ENCODE measurements at regions not wholly inside any gene's neighbourhood (a gene's known extent, or its start where the extent isn't known, plus 50 kb on each side); places are given as distances from the start of the nearest gene placed in this dataset.

DNA sequence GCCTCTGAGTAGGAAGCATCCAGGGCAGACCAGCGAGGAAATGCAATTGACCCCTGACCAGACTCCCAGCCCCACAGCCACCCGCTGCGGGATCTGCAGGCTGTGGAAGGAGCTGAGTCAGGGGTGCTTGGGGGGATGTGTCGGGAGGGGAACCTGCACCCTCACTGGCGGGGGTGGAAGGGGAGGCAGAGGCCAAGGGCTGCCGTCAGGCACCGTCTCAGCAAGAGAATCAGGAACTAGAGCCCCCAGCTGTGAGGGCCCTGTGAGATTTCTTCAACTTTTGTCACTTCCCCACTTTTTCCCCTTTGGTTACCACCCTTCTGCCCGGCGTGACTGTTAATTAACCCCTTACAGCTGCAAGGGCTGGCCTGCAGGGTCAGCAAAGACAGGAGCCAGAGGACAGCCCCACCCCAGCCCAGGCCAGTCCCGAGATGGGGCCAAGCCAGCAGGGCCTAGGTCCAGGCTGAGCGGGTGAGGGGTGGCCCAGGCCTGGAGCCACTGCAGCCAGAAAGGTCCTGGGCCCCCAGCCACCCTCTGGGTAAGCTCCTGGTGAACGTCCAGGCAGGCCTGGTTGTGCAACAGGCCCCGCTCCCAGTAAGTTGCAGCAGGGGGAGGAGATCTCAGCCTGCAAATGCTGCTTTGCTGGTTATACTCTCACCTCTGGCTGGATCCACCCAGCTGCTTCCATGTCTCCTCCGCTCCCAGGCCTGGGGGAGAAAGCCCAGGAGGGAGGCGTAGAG lies 147.0 kb upstream of the ID2 start:
- Histone ChIP-seq H3K36me3 (ENCODE audit: insufficient read depth) (no peaks in the 10 kb centered on the region), H3K9ac (no peak overlapping the region), H2AFZ (ENCODE audit: low read depth) (no peak overlapping the region), H3K4me3 (IDR thresholded peaks at IDR 0.05; ENCODE audit: insufficient read depth, low read depth, low read length) (no peak overlapping the region), H3K27me3 (ENCODE audit: insufficient read depth, low read depth) (no peaks in the 10 kb centered on the region), H4K20me1 (ENCODE audit: insufficient read depth) (no peaks in the 10 kb centered on the region), H3K79me2 (ENCODE audit: insufficient read depth, low read depth) (no peaks in the 10 kb centered on the region), H3K27ac (no peak overlapping the region), H3K4me1 (ENCODE audit: low read depth, poor library complexity, severe bottlenecking) (no peaks in the 10 kb centered on the region), H3K4me2 (no peak overlapping the region)
- TF ChIP-seq, protein P1, sequence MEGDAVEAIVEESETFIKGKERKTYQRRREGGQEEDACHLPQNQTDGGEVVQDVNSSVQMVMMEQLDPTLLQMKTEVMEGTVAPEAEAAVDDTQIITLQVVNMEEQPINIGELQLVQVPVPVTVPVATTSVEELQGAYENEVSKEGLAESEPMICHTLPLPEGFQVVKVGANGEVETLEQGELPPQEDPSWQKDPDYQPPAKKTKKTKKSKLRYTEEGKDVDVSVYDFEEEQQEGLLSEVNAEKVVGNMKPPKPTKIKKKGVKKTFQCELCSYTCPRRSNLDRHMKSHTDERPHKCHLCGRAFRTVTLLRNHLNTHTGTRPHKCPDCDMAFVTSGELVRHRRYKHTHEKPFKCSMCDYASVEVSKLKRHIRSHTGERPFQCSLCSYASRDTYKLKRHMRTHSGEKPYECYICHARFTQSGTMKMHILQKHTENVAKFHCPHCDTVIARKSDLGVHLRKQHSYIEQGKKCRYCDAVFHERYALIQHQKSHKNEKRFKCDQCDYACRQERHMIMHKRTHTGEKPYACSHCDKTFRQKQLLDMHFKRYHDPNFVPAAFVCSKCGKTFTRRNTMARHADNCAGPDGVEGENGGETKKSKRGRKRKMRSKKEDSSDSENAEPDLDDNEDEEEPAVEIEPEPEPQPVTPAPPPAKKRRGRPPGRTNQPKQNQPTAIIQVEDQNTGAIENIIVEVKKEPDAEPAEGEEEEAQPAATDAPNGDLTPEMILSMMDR (conservative IDR thresholded peaks at IDR 0.05; ENCODE audit: low read depth, low read length): no peak

- H3K27me3 ChIP-seq (ENCODE audit: insufficient read depth, low read depth): no peaks in the 10 kb centered on the region
- H3K27ac ChIP-seq: no peak overlapping the region
- no peaks in the 10 kb centered on the region for H3K79me2 ChIP-seq (ENCODE audit: insufficient read depth, low read depth)
- no peak overlapping the region for H2AFZ ChIP-seq (ENCODE audit: low read depth)
- H3K9ac ChIP-seq: no peak overlapping the region
- H4K20me1 ChIP-seq (ENCODE audit: insufficient read depth): no peaks in the 10 kb centered on the region
- no peak overlapping the region for H3K4me2 ChIP-seq
- no peaks in the 10 kb centered on the region for H3K36me3 ChIP-seq (ENCODE audit: insufficient read depth)
- no peak overlapping the region for H3K4me3 ChIP-seq (IDR thresholded peaks at IDR 0.05; ENCODE audit: insufficient read depth, low read depth, low read length)
- H3K4me1 ChIP-seq (ENCODE audit: low read depth, poor library complexity, severe bottlenecking): peaks cover 2% of the 10 kb centered on the region
- TF ChIP-seq, protein P1 (conservative IDR thresholded peaks at IDR 0.05; ENCODE audit: low read depth, low read length): no peak
These were observed 146.4 kb upstream of the ID2 start for GRCh38 chr2:8535469-8535795.

DNA sequence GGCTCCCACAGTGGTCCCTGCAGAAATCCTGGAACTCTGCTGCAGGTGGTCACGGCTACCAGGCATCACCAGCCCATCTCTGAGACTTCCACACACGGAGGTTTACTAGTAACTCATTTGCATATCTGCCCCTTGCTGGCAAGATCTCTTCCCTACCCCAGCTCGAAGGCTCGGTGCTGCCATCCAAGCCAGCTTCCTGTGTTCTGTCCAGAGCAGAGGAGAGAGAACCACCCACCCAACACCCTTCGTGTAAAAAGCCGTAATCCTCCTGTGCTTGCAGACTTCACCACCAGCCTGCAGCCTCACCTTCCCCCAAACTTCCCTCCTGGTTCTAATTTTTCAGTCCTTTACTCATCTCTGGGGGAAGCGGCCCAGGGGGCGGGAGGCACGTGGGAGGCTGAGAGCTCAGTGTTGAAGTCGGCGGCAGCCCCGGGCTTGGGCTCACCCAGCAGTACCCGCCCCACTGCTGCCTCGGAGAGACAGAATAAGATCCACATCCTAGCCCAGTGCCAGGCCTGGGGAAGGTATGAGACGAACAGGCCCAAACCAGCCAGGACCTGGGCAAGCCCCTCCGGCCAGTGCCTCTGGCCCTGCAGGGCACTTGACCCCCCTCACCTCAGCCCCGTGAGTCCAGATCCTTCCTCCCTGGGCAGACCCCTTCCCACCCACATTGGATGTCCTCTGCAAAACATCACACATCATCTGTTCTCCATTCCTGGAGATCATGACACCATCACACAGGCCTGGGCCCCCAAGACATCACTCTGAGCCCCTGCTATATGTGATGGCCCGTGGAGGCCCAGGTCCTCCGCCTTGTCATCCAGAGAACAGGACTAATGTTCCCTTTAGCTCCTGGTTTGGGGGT lies 145.8 kb upstream of the ID2 start:
- no peak overlapping the region for H2AFZ ChIP-seq (ENCODE audit: low read depth)
- TF ChIP-seq, protein P1 (conservative IDR thresholded peaks at IDR 0.05; ENCODE audit: low read depth, low read length): no peak
- no peaks in the 10 kb centered on the region for H4K20me1 ChIP-seq (ENCODE audit: insufficient read depth)
- H3K9ac ChIP-seq: no peak overlapping the region
- H3K27ac ChIP-seq: no peak overlapping the region
- no peak overlapping the region for H3K4me3 ChIP-seq (IDR thresholded peaks at IDR 0.05; ENCODE audit: insufficient read depth, low read depth, low read length)
- H3K4me2 ChIP-seq: no peak overlapping the region
- H3K79me2 ChIP-seq (ENCODE audit: insufficient read depth, low read depth): no peaks in the 10 kb centered on the region
- H3K36me3 ChIP-seq (ENCODE audit: insufficient read depth): no peaks in the 10 kb centered on the region
- H3K27me3 ChIP-seq (ENCODE audit: insufficient read depth, low read depth): no peaks in the 10 kb centered on the region
- H3K4me1 ChIP-seq (ENCODE audit: low read depth, poor library complexity, severe bottlenecking): peaks cover 8% of the 10 kb centered on the region

GRCh38 chr2:8536686-8537561 lies 144.9 kb upstream of the ID2 start:
- no peak overlapping the region for H3K27ac ChIP-seq
- H3K9ac ChIP-seq: no peak overlapping the region
- TF ChIP-seq, protein P1 (conservative IDR thresholded peaks at IDR 0.05; ENCODE audit: low read depth, low read length): no peak
- no peak overlapping the region for H3K4me2 ChIP-seq
- no peak overlapping the region for H3K4me3 ChIP-seq (IDR thresholded peaks at IDR 0.05; ENCODE audit: insufficient read depth, low read depth, low read length)
- peaks cover 17% of the 10 kb centered on the region for H3K4me1 ChIP-seq (ENCODE audit: low read depth, poor library complexity, severe bottlenecking)
- H3K36me3 ChIP-seq (ENCODE audit: insufficient read depth): no peaks in the 10 kb centered on the region
- H3K79me2 ChIP-seq (ENCODE audit: insufficient read depth, low read depth): no peaks in the 10 kb centered on the region
- no peak overlapping the region for H2AFZ ChIP-seq (ENCODE audit: low read depth)
- no peaks in the 10 kb centered on the region for H4K20me1 ChIP-seq (ENCODE audit: insufficient read depth)
- no peaks in the 10 kb centered on the region for H3K27me3 ChIP-seq (ENCODE audit: insufficient read depth, low read depth)

All from KMS-11 (cell line).